Fibroblast of skin of right biceps (primary cell): ENCODE measurements at regions not wholly inside any gene's neighbourhood (a gene's known extent, or its start where the extent isn't known, plus 50 kb on each side); places are given as distances from the start of the nearest gene placed in this dataset.
"Not testable (repeated sequence)": the region's sequence is repeated elsewhere in the genome, so short reads cannot be mapped to it uniquely, and the experiment has no call there.

Source experiments
- DNase-seq: peaks from one replicate; pipeline ENCODE4 v3.0.0-alpha.2; 2013

GRCh38 chr11:70595452-70595851, 197.1 kb downstream of the CTTN start:
- DNase-seq, result no peak

- DNase-seq, result no peak
Observed at GRCh38 chr11:70596091-70596490, 197.8 kb downstream of the CTTN start.

GRCh38 chr11:70597006-70597555, 198.8 kb downstream of the CTTN start:
- no peak for DNase-seq

DNA sequence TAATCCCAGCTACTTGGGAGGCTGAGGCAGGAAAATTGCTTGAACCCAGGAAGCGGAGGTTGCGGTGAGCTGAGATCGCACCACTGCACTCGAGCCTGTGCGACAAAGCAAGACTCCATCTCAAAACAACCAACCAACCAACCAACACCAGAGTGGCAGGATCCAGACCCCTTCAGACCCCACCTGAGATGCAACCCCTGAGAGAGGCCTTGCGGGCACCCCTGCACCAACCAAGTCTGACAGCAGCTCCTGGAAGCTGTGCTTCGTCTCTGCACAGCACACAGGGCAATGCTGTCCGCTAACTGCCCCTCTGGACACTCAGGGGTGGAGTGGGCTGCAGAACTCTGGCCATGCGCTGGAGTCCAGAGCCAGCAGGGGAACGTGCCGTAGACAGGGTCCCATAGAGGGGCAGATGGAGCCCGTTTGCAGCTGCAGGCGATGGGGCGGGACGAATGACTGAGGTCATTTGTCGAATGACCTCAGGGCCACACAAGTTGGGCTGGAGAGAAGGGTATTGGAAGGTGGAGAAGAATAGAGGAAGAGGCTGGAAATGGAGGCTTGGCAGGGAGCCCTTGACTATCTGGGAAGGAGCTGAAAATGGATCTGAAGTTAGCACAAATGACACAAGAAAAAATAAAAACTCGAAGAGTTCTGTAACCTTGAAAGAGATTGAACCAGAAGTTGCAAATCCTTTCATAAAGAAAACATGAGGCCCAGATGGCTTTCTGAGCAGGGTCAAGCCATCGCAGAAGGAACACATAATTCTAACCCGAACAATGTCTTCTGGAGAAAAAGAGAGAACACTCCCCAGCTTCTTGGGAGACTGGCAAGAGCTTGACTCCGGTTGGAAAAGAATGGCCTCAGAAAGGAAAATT, 199.7 kb downstream of the CTTN start:
- no peak for DNase-seq

- not testable (repeated sequence) for DNase-seq
Observed at GRCh38 chr11:70600911-70601415, 202.6 kb downstream of the CTTN start.

DNA sequence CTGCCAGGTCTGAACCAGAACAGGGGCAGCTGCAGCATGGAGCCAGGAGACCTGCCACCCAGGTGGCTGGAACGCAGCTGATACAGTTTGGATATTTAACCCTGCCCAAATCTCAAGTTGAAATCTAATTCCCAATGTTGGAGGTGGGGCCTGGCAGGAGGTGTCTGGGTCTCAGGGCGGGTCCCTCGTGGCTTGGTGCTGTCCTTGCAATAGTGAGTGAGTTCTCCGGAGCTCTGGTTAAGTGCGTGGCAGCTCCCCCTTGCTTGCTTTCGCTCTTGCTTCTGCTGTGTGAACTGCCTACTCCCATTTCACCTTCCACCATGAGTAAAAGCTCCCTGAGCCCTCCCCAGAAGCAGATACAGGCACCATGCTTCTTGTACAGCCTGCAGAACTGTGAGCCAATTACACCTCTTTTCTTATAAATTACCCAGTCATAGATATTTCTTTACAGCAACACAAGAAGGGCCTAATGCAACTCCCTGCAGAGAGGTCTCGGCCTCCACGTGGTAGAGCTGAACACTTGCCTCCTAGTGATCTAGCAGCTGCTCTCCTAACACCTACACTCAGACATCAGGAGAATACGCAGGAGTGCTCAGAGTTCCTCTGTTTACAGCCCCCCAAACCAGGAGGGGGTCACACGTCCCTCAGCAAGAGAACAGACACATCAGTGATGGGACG, 203.7 kb downstream of the CTTN start:
- DNase-seq, result no peak

- DNase-seq, result no peak
Observed at GRCh38 chr11:70603114-70603755, 204.9 kb downstream of the CTTN start.

- DNase-seq, result no peak
Observed at GRCh38 chr11:70603756-70604211, 205.5 kb downstream of the CTTN start.

- DNase-seq, result no peak
Observed at GRCh38 chr11:70604221-70604620, 205.9 kb downstream of the CTTN start.

DNA sequence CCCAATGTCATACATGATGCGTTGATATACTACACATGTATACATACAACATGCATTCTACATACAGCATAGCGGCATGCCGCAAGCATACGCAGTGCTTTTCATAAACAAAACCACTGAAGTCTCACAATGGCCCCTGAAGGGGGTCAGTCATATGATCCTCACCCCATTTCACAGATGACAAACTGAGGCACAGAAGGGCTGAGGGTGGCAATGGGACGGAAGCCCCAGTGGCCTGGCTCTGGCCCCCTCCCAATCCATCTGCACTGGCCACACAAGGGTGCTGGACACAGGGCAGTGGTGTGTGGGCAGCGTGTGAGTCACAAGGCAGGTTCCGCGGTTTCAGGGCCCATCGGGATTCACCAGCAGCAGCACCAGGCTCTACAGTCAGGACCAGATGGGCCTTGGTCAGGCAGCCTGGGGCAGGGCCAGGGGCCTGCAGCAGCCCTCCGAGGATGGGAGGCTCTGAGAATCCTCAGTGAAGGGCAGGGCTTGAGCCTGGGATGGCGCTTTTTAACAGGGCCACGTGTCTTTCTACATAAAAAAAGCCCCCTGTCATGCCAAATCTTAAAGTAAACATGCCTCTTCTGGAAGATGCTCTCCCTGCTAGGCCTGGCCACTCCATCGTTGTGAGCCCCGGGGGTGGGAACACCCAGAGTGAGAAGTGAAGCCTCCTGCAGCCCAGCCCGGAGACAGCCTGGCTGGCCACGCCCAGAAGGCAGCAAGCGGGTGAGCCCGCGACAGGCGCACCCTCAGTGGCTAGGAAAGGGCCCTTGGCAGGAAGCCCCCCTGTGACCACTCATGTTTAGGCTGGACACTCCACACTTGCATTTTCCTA, 206.5 kb downstream of the CTTN start:
- DNase-seq, result no peak

DNA sequence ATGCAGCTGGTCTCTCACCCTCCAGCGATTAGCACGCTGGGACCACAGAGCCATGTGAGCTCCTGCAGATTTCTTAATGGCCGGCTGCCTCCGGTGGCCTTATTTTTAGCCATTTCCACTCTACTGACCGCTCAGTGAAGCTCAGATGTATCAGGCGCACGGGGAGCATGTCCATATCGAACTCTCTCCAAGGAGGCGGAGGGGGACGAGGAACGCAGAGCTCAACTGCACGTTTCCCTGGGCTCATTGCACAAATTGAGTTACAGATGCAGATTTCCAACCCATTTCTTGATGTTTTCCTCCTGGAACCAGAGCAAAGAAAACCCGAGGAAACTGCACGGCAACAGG, 207.1 kb downstream of the CTTN start:
- no peak for DNase-seq

GRCh38 chr11:70605846-70606245, 207.5 kb downstream of the CTTN start:
- DNase-seq, result no peak

GRCh38 chr11:70606248-70606950, 208.1 kb downstream of the CTTN start:
- no peak for DNase-seq

DNA sequence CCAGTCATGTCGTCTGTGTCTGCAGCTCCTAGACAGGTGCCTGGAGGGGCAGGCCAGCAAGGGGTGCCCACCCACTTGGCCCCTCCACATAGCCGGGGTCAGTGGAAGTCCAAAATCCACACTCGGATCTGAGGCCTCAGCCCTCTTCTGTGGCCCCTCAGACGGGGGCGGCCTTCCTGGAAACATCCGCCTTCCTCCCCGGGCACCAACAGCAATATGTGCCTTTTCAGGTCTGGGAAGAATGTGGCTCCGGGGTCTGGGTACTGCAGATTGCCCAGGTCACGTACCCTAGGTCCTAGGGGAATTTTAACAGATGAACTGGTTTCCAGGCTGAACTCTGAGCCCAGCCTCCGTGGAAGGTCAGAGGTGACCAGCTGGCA, 208.6 kb downstream of the CTTN start:
- no peak for DNase-seq

DNA sequence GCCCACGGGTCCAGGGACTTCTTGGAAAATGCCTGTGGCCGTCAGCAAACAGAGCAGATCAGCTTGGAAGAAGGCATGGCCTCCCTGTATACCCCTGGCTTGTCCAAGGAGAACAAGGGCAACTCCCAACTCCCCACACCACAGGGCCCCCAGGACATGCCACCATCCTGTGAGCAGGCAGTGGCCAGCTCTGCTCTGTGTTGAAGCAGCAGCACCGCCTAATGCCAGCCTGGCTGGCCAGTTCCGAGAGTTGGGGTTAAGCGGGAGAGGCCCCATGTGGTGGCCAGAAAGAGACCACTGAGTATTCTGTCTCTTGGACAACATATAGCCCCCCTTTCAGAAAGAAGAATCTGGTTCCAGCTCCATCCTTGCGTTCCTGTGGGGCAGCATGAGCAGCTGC, 209.2 kb downstream of the CTTN start:
- DNase-seq, result no peak

DNA sequence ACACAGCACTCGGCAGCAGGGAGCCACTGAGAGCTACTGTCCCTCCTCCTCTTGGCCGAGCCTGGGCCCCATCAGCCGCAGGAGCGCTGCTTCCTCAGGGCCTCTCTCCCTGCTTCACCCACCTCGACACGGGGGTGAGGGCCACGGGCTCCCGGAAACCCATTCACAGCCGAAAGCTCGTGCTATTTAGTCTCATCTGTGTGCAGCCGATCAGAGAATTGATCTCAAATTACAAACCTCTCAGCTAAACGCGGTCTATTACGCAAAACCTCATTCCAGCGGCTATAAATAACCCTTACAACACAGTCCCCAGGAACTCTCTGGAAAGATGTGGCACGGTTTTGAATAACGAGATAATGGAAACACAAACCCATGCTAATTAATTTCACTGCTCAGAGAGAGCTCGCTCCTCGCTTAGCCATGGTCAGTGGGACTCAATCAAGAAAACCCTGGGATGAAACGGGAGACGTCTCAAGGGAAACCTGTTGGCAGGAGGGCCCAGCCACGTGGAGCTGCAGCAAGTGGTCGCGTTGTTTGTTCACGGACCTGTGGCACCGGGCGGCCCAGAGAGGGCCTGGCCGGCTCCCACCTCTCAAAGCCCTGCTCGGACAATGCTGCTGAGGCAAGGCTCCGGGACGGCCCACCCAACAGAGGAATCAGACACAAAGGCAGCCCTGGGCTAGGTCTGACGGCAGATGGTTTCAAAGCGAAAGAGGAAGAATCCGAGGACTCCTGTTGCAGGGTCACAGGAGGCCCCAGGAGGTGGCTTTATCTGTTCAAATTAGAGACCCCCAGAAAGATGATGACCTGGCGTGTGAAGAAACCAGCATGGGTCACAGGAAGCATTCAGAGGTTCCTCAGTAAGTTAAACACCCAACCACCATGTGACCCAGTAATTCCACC, 210.5 kb downstream of the CTTN start:
- peak; percentile 60 for DNase-seq

GRCh38 chr11:70610566-70611565, 212.5 kb downstream of the CTTN start:
- peak; percentile 39 for DNase-seq

- DNase-seq, result no peak
Observed at GRCh38 chr11:70611821-70612220, 213.5 kb downstream of the CTTN start.

DNA sequence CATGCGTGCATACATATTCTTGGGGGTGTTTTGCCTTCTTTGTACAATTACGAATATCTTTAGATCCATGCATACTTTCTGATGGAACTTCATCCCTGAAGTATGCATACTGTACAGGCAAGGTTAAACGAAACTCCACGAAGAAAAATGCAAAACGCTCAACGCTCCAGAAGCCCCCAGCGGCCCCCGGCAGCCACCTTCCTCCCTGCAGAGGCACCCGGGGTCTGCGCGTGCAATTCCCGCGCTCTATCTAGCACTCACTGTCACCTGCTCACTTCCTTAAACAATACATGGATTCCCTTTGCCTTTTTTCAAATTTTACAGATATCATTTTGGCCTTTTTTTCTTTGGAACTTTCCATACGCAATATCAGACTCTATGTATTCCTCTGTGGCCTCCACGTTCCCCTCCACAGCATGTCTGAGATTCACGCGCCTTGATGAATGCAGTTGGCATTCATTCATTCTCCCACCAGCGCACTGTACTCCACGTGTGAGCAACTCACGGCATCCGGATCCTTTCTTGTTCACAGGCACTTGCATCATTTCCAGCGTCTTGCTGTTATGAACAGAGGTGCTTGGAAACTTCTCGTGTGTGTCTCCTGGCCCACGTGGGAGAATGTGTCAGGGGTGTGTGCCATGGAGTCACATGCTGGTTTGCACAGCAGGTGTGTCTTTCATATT, 214.3 kb downstream of the CTTN start:
- no peak for DNase-seq
